HUES6 (cell line): ENCODE measurements at regions not wholly inside any gene's neighbourhood (a gene's known extent, or its start where the extent isn't known, plus 50 kb on each side); places are given as distances from the start of the nearest gene placed in this dataset.
"Not testable (repeated sequence)": the region's sequence is repeated elsewhere in the genome, so short reads cannot be mapped to it uniquely, and the experiment has no call there.

Experiments used
- H3K27ac ChIP-seq: 2 replicates; pipeline ENCODE4 v1.7.0; 2013; ENCODE audit warnings: low read depth, mild to moderate bottlenecking, low read length, inconsistent platforms
- H3K27me3 ChIP-seq: 2 replicates; pipeline ENCODE4 v1.6.1; 2013; ENCODE audit warnings: low read length; ENCODE audit not compliant: control insufficient read depth, insufficient read depth
- H3K36me3 ChIP-seq: 2 replicates; pipeline ENCODE4 v1.6.1; 2013; ENCODE audit warnings: low read length; ENCODE audit not compliant: control insufficient read depth, insufficient read depth
- H3K4me1 ChIP-seq: 2 replicates; pipeline ENCODE4 v1.6.1; 2013; ENCODE audit warnings: low read length; ENCODE audit not compliant: control insufficient read depth, insufficient read depth
- H3K4me3 ChIP-seq: 2 replicates; pipeline ENCODE4 v1.5.1; 2013; ENCODE audit warnings: low read depth, low read length
- H3K9ac ChIP-seq: one replicate; pipeline ENCODE4 v1.6.1; 2013; ENCODE audit warnings: mild to moderate bottlenecking, low read length
- H3K9me3 ChIP-seq: 2 replicates; pipeline ENCODE4 v1.6.1; 2013; ENCODE audit warnings: low read depth, low read length; ENCODE audit not compliant: control insufficient read depth, insufficient read depth

DNA sequence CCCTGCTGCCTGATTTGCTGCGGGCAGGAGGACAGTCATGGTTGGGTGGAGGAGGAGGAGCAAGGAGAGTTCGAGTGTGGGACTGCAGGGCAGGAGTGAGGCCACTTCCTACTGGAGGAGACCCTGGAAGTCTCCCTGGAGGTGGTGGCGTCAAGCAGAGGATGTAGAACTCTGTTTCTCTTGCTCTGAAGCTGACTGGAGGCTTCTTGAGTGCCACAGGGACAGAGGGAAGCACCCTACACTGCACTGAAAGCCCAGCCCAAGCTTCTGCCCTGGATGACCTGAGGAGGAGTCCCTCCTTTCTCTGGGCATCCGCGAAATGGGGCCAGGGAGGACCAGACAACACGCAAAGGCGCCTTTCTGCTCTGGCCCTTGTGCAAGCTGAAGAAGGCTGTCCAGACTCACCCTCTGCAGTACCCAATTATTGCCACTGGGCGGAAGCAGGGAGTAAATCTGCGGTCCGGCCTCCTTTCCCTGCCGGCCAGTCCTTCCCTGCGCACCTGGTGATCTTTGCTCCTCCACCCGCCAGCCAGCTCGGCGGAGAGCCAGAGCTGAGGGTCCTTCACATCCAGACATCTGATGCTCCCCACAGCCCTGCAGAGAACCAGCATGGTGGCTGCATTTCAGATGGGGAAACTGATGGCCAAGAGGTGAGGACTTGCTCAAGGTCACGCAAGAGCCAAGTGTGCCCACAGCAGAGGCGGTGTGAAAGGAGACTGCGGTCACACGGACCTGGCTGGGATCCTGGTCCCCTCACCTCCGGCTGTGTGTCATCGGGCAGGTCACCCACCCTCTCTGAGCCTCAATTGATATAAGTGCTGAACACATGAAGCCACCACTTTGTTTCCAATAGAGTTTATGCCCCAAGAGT is 207.1 kb downstream of the TBC1D2B start:
- Histone ChIP-seq H3K27me3 (no peaks in the 10 kb centered on the region), H3K4me1 (peaks cover 8% of the 10 kb centered on the region; the same call in 1 of the 2 replicates), H3K9me3 (no peaks in the 10 kb centered on the region), H3K27ac (no peak overlapping the region), H3K9ac (no peak overlapping the region), H3K36me3 (no peaks in the 10 kb centered on the region), H3K4me3 (no peak overlapping the region)

DNA sequence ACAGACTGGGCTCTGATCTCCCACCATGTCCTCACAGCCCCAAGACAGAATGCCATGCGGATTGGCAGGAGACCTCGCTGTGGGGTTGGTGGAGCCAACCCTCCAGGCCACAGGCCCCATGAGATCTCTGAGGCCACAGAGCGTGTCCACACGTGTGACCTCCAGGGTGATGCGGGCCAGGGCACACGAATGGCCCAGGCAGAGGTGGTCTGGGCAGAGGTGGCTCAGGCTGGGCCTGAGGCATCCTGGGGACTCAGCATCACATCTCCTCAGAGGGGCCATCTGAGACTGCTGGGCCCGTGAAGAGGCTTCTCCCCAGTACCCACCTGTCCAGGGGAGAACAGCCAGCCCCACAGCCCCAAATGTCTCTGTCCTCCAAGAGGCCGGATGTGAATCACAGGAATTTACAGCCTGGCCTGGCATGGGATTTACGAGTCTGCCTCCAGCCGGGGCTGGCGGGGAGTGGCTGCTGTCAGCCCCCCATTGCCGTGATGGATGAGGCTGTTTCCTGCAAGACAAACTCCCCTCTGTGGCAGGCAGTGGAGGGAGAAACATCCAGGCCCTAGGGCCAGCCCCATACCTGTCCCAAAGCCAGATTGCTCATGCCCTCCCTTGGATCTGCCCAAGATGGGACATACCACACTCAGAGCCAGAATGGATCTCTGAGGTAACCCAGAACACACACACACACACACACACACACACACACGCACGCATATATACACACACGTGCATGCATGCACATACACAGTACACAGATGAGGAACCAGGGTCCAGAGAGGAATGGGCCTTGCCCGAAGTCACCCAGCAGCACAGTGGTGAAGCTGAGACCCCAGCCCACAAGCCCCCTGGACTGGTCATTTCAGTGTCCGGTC is 208.3 kb downstream of the TBC1D2B start:
- Histone ChIP-seq H3K36me3 (no peaks in the 10 kb centered on the region), H3K9ac (no peak overlapping the region), H3K4me1 (peaks cover 11% of the 10 kb centered on the region; the same call in 1 of the 2 replicates), H3K27ac (no peak overlapping the region; the same call in 1 of the 2 replicates), H3K27me3 (no peaks in the 10 kb centered on the region), H3K4me3 (no peak overlapping the region), H3K9me3 (no peaks in the 10 kb centered on the region)

DNA sequence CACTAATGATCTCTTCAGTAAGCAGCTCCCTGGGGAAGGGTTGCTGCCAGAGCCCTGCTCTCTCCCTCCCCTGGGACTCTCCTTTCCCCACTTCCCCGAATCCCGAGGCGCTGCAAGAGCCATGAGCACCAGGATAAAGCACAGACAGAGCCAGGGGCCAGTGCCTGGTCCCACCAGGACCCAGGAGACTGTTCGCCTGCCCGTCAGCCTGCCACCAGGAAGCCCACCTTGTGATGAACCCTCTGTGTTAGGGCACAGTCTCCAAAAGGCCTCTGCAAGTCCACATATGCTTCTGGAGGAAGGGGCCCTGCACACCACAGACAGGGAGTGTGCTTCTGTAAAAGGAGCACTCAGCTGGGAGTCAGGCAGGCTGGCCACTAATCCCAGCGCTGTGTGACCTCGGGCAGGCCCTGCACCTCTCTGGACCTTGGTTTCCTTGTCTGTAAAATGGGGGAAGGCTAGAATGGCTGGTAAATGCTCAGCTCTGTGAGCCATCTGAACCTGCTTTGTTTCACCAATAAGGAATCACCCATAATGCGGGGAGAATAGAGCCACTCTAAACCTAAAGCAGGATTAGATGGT is 209.4 kb downstream of the TBC1D2B start:
- peaks cover 20% of the 10 kb centered on the region; the same call in 1 of the 2 replicates for H3K4me1 ChIP-seq
- H3K9me3 ChIP-seq, H3K4me3 ChIP-seq, H3K36me3 ChIP-seq, H3K27me3 ChIP-seq, H3K9ac ChIP-seq, H3K27ac ChIP-seq: not testable (repeated sequence)

DNA sequence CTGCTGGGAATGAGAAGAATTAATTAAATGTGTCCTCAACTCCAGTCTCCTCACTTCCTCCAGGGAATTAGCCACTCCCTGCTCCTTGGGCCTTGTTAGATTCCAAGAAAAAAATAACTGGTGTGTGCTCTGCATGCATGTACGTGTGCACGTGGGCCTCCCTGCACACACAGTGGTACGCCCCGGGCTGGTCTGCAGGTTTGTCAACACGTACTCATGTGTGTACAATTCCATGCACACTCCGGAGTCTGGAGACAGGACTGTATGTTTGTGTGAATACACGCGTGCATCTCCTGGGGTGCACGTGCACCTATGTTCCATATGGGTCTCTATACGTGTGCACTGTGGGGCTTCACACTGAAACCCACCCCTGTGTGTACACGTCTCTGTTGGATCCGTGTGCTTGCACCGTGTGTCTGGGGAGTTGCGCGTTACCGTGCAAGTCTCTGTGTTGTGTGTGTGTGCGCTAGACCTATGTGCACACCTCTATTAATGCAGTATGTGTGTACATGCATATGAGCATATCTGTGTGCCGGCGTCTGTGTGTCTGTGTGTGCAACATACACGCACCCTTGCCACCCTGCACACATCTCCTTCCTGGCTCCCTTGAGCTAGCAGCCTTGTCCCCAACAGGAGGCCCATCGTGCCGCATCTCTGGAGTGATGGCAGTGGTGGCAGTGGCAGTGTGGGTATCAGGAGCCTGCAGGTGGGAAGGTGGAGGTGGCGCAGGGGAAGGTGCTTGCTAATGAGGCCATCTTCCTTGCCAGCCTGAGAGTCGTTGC is 210.1 kb downstream of the TBC1D2B start:
- Histone ChIP-seq H3K9ac (no peak overlapping the region), H3K4me3 (no peak overlapping the region), H3K36me3 (no peaks in the 10 kb centered on the region), H3K4me1 (peaks cover 22% of the 10 kb centered on the region; the same call in 1 of the 2 replicates), H3K27ac (no peak overlapping the region), H3K27me3 (no peaks in the 10 kb centered on the region), H3K9me3 (no peaks in the 10 kb centered on the region)

DNA sequence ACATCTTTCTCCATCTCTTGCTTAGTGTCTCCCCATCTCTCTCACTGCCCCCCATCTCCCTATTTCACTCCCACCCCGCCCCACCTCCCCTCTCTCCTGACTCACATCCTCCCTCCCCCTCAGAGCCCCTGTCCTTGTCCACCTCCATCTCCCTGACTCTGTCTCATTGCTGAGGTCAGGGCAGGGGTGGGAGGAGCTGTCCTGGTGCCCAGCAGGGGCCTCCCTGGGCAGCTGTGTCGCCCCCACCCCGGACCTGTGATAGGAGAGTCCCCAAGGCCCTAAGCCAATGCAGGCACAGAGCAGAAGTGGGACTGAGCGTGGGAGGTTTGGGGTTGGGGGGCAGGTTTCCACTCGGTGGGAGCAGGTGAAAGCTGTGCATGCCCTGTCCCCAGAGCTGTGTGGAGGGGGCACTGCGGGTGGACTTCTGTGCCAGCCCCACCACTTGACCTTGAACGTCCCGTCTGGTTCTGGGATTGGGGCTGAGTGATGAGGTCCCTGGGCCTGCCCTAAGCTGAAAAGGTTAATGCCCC is 210.8 kb downstream of the TBC1D2B start:
- H3K9me3 ChIP-seq: no peaks in the 10 kb centered on the region
- peaks cover 22% of the 10 kb centered on the region; the same call in 1 of the 2 replicates for H3K4me1 ChIP-seq
- no peaks in the 10 kb centered on the region for H3K36me3 ChIP-seq
- H3K27ac ChIP-seq: no peak overlapping the region
- no peaks in the 10 kb centered on the region for H3K27me3 ChIP-seq
- no peak overlapping the region for H3K4me3 ChIP-seq
- H3K9ac ChIP-seq: no peak overlapping the region

DNA sequence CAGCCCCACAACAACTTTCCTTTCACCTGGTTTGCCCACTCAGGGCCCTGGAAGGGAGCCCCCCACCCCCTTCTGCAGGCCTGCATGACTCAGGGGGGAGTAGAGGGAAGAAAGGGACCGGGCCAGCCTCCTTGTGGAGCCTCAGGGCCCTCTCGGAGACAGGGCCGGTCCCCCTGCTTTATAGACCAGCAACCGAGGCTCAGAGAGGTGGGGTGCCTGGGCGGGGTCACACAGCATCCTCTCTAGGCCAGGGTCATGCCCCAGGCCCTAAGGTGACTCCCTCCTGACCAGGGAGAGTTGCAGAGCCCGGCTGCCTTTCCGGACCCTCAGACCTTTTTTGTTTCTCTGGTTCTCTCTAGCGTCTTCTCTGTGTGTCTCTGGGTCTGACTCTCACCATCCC is 211.3 kb downstream of the TBC1D2B start:
- Histone ChIP-seq H3K4me3 (no peak overlapping the region), H3K4me1 (peaks cover 22% of the 10 kb centered on the region; the same call in 1 of the 2 replicates)

DNA sequence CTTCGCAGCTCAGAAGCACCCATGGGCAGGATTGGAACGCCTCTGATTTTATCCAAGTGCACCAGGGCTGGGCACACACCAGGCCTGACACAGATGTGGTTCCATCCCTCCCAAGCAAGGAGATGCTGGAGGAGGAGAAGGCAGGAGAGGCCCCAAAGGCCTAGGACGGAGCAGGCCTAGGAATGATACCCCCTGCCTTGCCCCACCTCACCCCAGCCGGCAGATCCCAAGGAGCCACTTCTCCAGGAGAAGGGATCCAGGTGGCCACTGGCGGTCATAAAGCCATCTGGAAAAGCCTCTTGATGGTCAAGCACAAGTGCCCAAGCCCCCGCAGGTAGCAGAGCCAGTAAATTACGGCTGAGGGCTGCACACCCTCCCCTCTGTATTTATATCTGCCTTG is 211.8 kb downstream of the TBC1D2B start:
- H3K4me3 ChIP-seq: no peak overlapping the region
- H3K9ac ChIP-seq: no peak overlapping the region
- peaks cover 22% of the 10 kb centered on the region; the same call in 1 of the 2 replicates for H3K4me1 ChIP-seq
- H3K9me3 ChIP-seq: no peaks in the 10 kb centered on the region
- no peaks in the 10 kb centered on the region for H3K36me3 ChIP-seq
- H3K27ac ChIP-seq: no peak overlapping the region
- H3K27me3 ChIP-seq: no peaks in the 10 kb centered on the region

More for the DNA sequence above, 211.3 kb downstream of the TBC1D2B start:
- H3K36me3 ChIP-seq: no peaks in the 10 kb centered on the region
- no peaks in the 10 kb centered on the region for H3K9me3 ChIP-seq
- H3K9ac ChIP-seq: no peak overlapping the region
- no peaks in the 10 kb centered on the region for H3K27me3 ChIP-seq
- no peak overlapping the region for H3K27ac ChIP-seq

DNA sequence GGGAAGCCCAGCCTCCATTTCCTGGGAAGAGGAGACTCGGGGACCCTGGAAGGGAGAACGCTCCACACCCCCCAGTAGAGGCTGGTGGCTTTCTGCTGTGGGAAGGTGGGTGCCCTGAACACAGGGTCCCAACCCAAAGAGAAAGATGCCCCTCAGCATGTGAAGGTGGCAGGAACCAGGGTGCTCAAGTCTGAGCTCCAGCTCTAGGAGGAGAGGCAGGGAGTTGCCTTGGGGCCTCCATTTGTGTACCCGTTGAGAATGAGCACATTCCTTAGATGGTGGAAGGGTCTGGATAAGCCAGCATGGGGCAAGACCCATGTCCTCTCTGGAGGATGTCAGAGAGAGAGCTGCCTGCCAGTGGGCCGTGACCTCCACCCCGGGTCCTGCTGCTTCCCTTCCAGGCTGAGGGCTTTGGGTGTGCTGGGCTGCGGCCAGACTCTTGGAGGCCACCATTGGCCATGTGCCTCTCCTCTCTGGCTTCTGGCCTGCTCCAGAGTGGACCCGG is 212.4 kb downstream of the TBC1D2B start:
- H3K9me3 ChIP-seq: no peaks in the 10 kb centered on the region
- no peaks in the 10 kb centered on the region for H3K36me3 ChIP-seq
- H3K27ac ChIP-seq: no peak overlapping the region
- H3K27me3 ChIP-seq: no peaks in the 10 kb centered on the region
- no peak overlapping the region for H3K4me3 ChIP-seq
- no peak overlapping the region for H3K9ac ChIP-seq
- H3K4me1 ChIP-seq: peaks cover 22% of the 10 kb centered on the region; the same call in 1 of the 2 replicates

DNA sequence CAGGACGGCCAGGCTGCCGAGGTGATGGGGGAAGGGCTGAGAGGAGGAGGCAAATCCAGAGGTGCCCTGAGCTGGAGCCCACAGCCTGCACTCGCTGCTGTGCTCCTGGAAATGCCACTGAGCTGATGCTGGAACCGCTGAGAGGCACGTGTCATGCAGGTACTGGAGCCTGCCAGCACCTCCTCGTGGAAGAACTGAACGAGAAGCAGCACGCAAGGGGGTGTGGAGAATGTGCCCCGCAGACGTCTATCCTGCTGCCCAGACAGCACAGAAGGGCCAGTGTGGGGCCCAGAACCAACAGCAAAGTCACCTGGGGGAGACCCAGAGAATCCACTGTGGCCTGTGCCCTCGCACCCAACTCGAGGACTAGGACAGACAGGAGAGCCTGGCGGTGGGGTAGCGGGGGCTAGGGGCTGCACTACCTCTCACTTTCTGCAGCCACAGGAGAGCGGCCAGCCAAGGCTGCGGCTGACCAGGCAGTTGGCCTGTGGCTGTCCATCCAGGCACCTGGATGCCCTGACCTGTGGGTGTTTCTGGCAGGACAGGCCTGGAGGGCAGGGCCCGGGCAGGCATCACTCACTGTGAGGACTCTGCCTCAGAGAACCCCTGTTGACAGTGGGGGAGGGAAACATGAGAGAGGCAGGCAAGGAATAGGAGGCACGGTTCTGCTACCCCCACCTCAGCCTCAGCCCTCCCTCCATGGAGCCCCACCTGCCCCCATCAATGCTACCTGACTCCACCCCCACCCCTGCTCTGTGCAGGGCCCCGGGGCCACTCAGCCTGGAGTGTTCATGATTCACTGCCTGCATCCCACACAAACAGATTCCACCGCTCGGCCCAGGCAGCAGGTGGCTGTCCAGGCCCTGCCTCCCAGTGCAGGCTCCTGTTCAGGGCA is 213.1 kb downstream of the TBC1D2B start:
- no peak overlapping the region for H3K27ac ChIP-seq
- no peaks in the 10 kb centered on the region for H3K36me3 ChIP-seq
- peaks cover 22% of the 10 kb centered on the region; the same call in 1 of the 2 replicates for H3K4me1 ChIP-seq
- no peaks in the 10 kb centered on the region for H3K9me3 ChIP-seq
- H3K27me3 ChIP-seq: no peaks in the 10 kb centered on the region
- H3K4me3 ChIP-seq: no peak overlapping the region
- no peak overlapping the region for H3K9ac ChIP-seq
